RWPE2 (cell line): ENCODE measurements at regions not wholly inside any gene's neighbourhood (a gene's known extent, or its start where the extent isn't known, plus 50 kb on each side); places are given as distances from the start of the nearest gene placed in this dataset.

Experiments
- ATAC-seq: fragments of 200-7000 bp; cut with Tn5 transposase; 3 replicates; pipeline ENCODE4 v1.9.1; 2021; ENCODE audit warnings: low read depth
- DNase-seq: peaks from one replicate; pipeline ENCODE4 v3.0.0-alpha.2; 2020; ENCODE audit warnings: low spot score
- H3K27ac ChIP-seq: fragments of 450-650 bp; 2 replicates; pipeline ENCODE4 v1.5.1; 2017; ENCODE audit warnings: mild to moderate bottlenecking; ENCODE audit not compliant: poor library complexity, severe bottlenecking
- H3K27me3 ChIP-seq: fragments of 250-450 bp; sonication (Bioruptor Pico); 2 replicates; pipeline ENCODE4 v1.5.1; 2021; ENCODE audit warnings: mild to moderate bottlenecking, moderate library complexity; ENCODE audit not compliant: insufficient read depth, poor library complexity, severe bottlenecking
- H3K36me3 ChIP-seq: fragments of 250-450 bp; sonication (Bioruptor Pico); 2 replicates; pipeline ENCODE4 v1.5.1; 2020; ENCODE audit warnings: low read depth, mild to moderate bottlenecking, moderate library complexity
- H3K4me1 ChIP-seq: fragments of 250-450 bp; sonication (Bioruptor Pico); 2 replicates; pipeline ENCODE4 v1.5.1; 2021; ENCODE audit warnings: mild to moderate bottlenecking, moderate library complexity; ENCODE audit not compliant: insufficient read depth, poor library complexity, severe bottlenecking
- H3K4me3 ChIP-seq: fragments of 250-450 bp; sonication (Bioruptor Pico); 2 replicates; pipeline ENCODE4 v1.5.1; 2021; ENCODE audit warnings: mild to moderate bottlenecking, moderate library complexity; ENCODE audit not compliant: severe bottlenecking
- H3K9me3 ChIP-seq: fragments of 250-450 bp; sonication (Bioruptor Pico); 2 replicates; pipeline ENCODE4 v1.5.1; 2021; ENCODE audit warnings: mild to moderate bottlenecking, moderate library complexity; ENCODE audit not compliant: severe bottlenecking
- CTCF ChIP-seq: fragments of 450-650 bp; IDR thresholded peaks from one replicate; pipeline ENCODE4 v1.5.1; 2017; ENCODE audit warnings: mild to moderate bottlenecking, moderate library complexity; ENCODE audit not compliant: poor library complexity, severe bottlenecking

GRCh38 chr12:63069860-63070617 lies 81.0 kb downstream of the AVPR1A start:
- no peak for TF ChIP-seq CTCF
- Histone ChIP-seq H3K9me3 (no peaks in the 10 kb centered on the region), H3K4me1 (no peaks in the 10 kb centered on the region), H3K36me3 (no peaks in the 10 kb centered on the region), H3K27me3 (no peaks in the 10 kb centered on the region), H3K4me3 (no peak overlapping the region), H3K27ac (no peak overlapping the region)
- no peak for ATAC-seq
- DNase-seq: no peak

DNA sequence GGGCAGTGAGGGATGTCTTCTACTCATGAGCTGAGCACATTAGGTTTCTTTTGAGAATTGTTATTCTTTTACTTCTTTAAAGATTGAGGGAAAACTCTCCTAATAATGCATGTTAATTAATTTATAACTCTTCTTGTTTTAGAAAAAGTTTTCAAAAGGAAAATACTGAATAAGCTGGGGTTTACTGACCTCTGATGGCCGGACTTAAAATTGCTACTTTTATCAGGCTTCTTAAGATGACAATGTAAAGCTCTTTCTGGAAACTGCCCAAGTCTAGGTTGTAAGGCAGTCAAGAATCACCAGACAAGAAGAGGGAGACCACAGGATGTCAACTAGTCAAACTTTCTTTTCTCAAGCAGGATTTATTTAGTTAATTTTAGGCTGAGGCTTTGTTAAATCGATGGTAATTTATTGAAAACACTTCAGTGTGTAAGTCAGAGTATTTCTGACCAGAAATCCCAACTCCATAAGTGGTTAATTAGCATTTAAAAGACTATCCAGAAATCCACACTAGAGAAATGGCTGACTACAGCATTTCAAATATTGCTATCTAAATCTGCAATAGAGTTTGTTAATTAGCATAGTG lies 82.1 kb downstream of the AVPR1A start:
- ATAC-seq (no peak), DNase-seq (no peak)
- H3K9me3 ChIP-seq: no peaks in the 10 kb centered on the region
- no peak overlapping the region for H3K27ac ChIP-seq
- no peaks in the 10 kb centered on the region for H3K27me3 ChIP-seq
- no peak overlapping the region for H3K4me3 ChIP-seq
- TF ChIP-seq CTCF: peak; percentile 82
- no peaks in the 10 kb centered on the region for H3K36me3 ChIP-seq
- no peaks in the 10 kb centered on the region for H3K4me1 ChIP-seq

DNA sequence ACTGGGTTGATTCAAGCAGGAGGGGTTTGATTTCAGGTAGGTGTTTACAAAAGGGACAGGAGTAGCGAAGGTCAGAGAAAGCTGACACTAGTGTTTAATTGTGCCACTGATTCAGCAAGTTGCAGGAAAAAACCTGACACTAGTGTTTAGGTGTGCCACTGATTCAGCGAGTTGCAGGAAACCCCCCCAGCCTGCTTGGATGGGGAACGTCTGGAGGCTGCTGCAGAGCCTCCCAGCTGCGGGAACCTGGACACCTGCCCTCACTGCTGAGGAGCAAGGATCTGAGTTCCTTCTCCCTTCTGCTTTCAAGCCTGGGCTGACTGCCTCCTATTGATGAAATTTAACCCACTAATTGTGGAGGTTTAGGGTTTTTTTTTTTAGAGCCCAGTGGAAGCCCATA lies 84.2 kb downstream of the AVPR1A start:
- no peak overlapping the region for H3K27ac ChIP-seq
- no peaks in the 10 kb centered on the region for H3K27me3 ChIP-seq
- no peaks in the 10 kb centered on the region for H3K9me3 ChIP-seq
- DNase-seq (no peak), ATAC-seq (no peak)
- H3K36me3 ChIP-seq: no peaks in the 10 kb centered on the region
- H3K4me3 ChIP-seq: no peak overlapping the region
- TF ChIP-seq CTCF: no peak
- no peaks in the 10 kb centered on the region for H3K4me1 ChIP-seq

- ATAC-seq: no peak
- no peak for TF ChIP-seq CTCF
Observed at GRCh38 chr12:63066136-63066535, 84.9 kb downstream of the AVPR1A start.

DNA sequence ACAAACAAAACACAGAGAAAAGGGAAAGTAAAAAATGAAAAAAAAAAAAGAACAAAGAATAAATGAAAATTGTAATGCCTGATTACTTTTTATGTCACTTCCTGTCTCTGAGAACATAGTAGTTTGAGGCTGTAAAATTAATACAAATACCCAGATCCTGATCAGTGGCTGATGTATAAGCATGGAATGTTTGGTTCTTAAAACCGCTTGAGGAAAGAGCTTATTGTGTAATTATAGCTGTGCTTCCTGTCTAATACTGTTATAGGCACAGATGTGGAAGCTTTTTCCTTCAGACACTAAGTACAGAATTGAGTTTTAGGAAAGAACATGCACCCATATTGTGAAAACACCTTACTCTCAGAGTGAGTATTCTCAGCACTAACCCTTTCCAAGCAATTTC lies 86.9 kb downstream of the AVPR1A start:
- H3K4me3 ChIP-seq: no peak overlapping the region
- no peaks in the 10 kb centered on the region for H3K4me1 ChIP-seq
- no peak overlapping the region for H3K27ac ChIP-seq
- DNase-seq (no peak), ATAC-seq (peak; percentile 77)
- TF ChIP-seq CTCF: no peak
- no peaks in the 10 kb centered on the region for H3K36me3 ChIP-seq
- no peaks in the 10 kb centered on the region for H3K9me3 ChIP-seq
- no peaks in the 10 kb centered on the region for H3K27me3 ChIP-seq

More at GRCh38 chr12:63066136-63066535, 84.9 kb downstream of the AVPR1A start:
- Histone ChIP-seq H3K36me3 (no peaks in the 10 kb centered on the region), H3K9me3 (no peaks in the 10 kb centered on the region), H3K4me1 (no peaks in the 10 kb centered on the region), H3K4me3 (no peak overlapping the region), H3K27ac (no peak overlapping the region), H3K27me3 (no peaks in the 10 kb centered on the region)
- no peak for DNase-seq
